ENCODE measurements at regions not wholly inside any gene's neighbourhood (a gene's known extent, or its start where the extent isn't known, plus 50 kb on each side); places are given as distances from the start of the nearest gene placed in this dataset.

- DNase-seq = no peak
Measured at GRCh38 chr3:194805546-194805945, 119.9 kb downstream of the FAM43A start.

GRCh38 chr3:194806991-194807630 is 121.4 kb downstream of the FAM43A start:
- DNase-seq = no peak

- no peak for DNase-seq
Measured at GRCh38 chr3:194808640-194809097, 123.0 kb downstream of the FAM43A start.

- no peak for DNase-seq
Measured at GRCh38 chr3:194809382-194809781, 123.7 kb downstream of the FAM43A start.

GRCh38 chr3:194810076-194810475 is 124.4 kb downstream of the FAM43A start:
- no peak for DNase-seq

- no peak for DNase-seq
Measured at GRCh38 chr3:194811118-194811517, 125.4 kb downstream of the FAM43A start.

GRCh38 chr3:194812176-194812575 is 126.5 kb downstream of the FAM43A start:
- DNase-seq = no peak

- DNase-seq = no peak
Measured at GRCh38 chr3:194814878-194815357, 129.2 kb downstream of the FAM43A start.

- no peak for DNase-seq
Measured at GRCh38 chr3:194816748-194817591, 131.3 kb downstream of the FAM43A start.

- no peak for DNase-seq
Measured at GRCh38 chr3:194817592-194817930, 131.9 kb downstream of the FAM43A start.

GRCh38 chr3:194817936-194818335 is 132.3 kb downstream of the FAM43A start:
- no peak for DNase-seq

- DNase-seq = no peak
Measured at GRCh38 chr3:194824100-194824499, 138.4 kb downstream of the FAM43A start.

GRCh38 chr3:194824701-194825111 is 139.0 kb downstream of the FAM43A start:
- DNase-seq = no peak

GRCh38 chr3:194826594-194826993 is 140.9 kb downstream of the FAM43A start:
- DNase-seq = no peak

- DNase-seq = no peak
Measured at GRCh38 chr3:194827486-194827885, 141.8 kb downstream of the FAM43A start.

- DNase-seq = no peak
Measured at GRCh38 chr3:194828116-194828515, 142.4 kb downstream of the FAM43A start.

GRCh38 chr3:194828926-194829325 is 143.2 kb downstream of the FAM43A start:
- no peak for DNase-seq

- no peak for DNase-seq
Measured at GRCh38 chr3:194830401-194830800, 144.7 kb downstream of the FAM43A start.

- DNase-seq = no peak
Measured at GRCh38 chr3:194830978-194831377, 145.3 kb downstream of the FAM43A start.

- no peak for DNase-seq
Measured at GRCh38 chr3:194832346-194833104, 146.8 kb downstream of the FAM43A start.

- no peak for DNase-seq
Measured at GRCh38 chr3:194833114-194833910, 147.6 kb downstream of the FAM43A start.

GRCh38 chr3:194836661-194837060 is 151.0 kb downstream of the FAM43A start:
- DNase-seq = no peak

All from stimulated activated CD8-positive, alpha-beta memory T cell treated with anti-CD3 and anti-CD28 coated beads, Interleukin-4, amount 100 ng/mL, for 48 hours (primary cell).